ENCODE measurements at regions not wholly inside any gene's neighbourhood (a gene's known extent, or its start where the extent isn't known, plus 50 kb on each side); places are given as distances from the start of the nearest gene placed in this dataset.

DNA sequence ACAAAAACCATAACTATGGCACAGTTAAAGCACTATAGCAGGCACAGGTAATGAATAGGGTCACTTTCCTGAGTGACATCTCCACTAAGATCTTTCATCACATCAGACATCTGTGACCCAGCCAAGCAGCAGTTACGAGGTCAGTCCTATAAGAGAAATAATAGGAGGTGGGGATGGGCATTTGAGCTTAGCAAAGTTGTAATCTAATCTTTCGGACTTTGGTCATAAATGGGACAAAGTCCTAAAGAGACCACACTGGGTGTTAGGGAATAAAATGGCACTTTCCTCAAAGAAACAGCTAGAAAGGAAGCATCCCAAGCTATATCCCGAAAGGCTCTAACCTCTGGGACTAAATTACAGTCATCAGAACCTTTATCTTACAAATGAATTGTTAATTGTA is 432.2 kb downstream of the PIK3R1 start:
- no peak for DNase-seq (ENCODE audit: extremely low read depth in 1 of 2, low read depth in 1 of 2)

DNA sequence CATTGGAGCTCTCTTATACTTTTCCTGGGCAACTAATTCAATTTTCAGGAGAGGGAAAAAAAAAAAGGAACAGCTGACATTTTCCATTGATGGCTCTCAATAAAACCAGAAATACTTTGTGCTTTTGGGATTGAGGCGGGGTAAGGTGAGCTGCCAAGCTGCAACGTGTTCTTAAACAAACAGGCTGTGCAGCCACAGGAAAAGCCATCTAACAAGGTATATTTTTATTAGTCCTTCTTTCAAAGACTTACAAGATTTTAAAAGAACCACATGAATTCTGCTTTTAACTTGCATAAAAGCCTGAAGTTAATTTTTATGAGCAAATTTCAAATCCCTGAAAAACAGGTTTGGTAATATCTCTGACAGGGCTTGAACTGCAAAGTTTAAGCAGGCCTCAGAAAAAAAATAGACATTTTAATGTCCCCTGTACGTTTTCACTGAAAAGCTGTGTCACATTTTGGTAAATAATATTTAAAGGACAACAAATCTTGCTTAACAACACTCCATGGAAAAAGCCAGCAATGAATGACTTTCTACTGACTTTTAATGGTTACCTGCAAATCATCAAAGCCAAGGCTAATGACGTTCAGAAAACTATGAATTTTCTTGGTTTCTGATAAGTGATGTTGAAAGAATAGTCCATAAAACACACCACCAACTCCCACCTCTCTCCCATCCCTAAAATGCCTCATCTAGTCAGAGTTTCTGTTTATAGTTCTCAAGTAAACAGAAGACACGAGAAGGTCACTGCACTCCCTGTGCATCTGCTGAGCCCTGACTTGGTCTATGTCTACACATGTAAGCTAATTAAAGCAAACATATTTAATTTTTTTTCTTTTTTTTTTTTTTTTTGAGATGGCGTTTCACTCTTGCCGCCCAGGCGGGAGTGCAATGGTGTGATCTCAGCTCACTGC is 433.6 kb downstream of the PIK3R1 start:
- no peak for DNase-seq (ENCODE audit: extremely low read depth in 1 of 2, low read depth in 1 of 2)

DNA sequence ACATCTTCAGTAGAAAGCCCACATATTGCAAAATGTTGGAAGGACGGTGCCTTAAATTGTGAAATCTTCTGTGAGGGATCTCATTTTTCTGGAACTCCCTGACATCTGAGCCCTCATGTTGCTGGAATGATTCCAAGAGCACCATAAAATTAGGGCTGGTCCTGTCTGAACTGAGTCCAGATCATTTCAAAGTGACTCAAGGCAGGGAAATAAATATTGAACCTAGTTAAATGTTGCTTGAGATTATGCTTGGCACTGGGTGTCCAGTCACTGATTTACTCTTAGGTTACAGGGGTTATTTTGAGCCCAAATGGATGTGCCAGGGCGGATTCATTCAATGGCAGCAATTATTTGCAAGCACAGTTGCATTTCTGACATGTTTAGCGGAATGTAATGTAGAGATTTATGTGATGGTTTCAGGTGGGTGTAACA is 437.0 kb downstream of the PIK3R1 start:
- no peak for DNase-seq (ENCODE audit: extremely low read depth in 1 of 2, low read depth in 1 of 2)

DNA sequence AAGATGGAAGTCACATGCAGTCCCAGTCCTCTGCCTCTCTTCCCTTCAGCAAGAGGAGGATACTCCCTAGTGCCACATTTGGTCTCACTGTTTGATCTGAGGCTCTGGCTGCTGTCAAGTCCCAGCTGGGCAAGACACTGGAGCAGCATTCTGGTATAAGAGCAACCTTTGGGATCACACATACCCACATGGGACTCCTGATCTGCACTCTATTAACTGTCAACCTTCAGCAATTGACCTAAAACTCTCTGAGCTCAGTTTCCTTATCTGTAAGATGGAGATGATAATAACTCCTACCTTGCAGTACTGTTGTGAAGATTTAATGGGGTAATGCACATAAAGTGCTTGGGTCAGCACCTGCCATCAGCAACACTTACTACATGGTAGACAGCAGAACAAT is 437.9 kb downstream of the PIK3R1 start:
- no peak for DNase-seq (ENCODE audit: extremely low read depth in 1 of 2, low read depth in 1 of 2)

DNA sequence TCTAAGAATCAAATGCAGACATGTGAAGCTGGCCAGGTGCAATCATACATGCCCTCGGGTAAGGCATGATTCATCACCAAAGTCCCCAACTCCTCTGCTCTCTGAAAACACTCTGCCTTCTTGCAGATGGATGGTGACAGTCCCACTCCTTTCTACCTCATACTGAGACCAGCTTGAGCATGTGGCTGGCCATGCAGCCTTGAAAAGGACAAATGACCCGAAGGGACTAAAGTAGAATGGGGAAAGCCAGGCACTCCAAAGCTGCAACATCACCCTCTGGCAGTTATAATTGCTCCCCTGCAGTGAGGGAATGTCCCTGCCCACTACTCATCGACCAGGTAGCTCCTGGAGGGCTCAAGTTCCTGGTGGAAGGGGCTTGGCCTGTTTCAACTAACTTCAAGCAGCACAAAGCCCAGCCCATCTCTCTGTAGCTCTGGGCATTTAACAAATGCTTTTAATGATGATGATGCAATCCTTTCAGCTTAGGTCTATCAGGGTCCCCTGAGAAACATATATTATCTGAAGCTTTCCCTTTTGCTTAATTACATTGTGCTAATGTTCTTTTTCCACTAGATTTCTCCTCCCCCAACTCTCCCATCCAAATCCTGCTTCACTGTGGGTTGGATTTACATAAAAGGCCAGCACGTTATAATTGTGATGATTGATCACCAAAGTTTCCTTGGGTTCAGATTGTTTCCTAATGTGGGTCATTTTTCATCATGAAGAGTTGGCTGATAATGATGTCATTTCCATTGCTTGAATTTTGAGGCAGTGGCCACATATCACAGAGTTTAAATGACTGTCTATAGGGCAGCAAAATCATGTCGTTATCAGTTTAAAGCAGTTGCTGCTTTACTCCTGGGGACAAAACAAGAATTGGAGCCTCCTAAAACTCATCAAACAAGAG is 436.5 kb upstream of the SLC30A5 start:
- DNase-seq (ENCODE audit: extremely low read depth in 1 of 2, low read depth in 1 of 2), result no peak

DNA sequence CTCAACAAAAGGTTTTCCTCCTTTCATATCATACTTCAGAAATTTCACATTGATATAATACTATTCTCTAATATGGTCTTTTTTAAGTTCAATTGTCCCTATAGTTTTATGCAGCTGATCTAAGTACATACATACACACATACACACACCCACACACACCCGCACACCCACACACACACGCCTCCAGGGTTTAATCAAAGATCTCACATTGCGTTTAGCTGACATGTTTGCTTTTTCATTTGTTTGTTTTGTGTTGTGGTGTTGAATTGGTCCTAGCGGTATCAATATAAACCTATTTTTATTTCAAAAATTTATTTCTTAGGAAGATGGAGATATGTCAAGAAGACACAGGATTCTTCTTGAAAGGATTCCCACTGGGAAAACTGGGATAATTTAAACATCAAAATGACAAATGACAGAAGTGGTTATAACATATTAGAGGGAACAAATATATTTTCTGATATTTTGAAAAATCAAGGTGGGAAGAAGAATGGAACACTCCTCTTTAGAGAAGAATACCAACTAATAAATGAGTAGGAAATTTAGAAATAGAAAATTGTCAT is 434.9 kb upstream of the SLC30A5 start:
- DNase-seq (ENCODE audit: extremely low read depth in 1 of 2, low read depth in 1 of 2), result no peak

DNA sequence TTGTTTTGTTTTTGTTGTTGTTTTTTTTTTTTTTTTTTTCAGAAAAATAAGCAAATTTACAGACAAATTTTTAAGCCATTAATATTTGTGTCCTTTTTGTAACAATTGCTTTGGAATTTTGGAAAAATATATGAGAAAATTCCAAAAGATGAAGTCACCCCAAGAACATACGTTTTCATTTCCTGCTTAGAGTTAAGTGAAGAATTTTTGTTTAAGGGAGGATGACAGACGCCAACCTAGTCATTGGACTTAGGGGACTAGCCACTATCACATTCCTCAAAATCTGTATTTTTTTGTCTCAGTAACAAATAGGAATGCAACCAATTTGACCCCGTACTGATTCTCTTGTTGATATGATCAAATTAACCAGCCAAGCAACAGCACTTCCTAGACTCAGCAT is 433.9 kb upstream of the SLC30A5 start:
- no peak for DNase-seq (ENCODE audit: extremely low read depth in 1 of 2, low read depth in 1 of 2)

DNA sequence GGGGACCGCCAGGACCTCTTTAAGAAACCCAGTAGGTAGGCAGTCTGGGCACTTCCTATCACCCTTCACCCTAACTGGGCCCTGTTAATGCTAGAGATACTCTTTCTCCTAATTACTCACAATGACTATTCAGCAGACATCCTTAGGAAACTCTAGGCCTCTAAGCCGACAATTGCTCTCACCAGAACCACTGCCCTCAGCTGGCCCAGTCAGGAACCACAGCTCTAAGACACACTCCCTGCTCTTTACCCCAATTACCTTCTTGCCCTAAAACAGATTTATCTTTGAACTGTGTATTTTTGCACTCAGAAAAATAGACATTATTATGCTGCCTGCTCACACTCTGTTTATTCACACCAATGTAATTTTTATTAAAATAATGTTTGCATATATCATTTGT is 432.6 kb upstream of the SLC30A5 start:
- no peak for DNase-seq (ENCODE audit: extremely low read depth in 1 of 2, low read depth in 1 of 2)

DNA sequence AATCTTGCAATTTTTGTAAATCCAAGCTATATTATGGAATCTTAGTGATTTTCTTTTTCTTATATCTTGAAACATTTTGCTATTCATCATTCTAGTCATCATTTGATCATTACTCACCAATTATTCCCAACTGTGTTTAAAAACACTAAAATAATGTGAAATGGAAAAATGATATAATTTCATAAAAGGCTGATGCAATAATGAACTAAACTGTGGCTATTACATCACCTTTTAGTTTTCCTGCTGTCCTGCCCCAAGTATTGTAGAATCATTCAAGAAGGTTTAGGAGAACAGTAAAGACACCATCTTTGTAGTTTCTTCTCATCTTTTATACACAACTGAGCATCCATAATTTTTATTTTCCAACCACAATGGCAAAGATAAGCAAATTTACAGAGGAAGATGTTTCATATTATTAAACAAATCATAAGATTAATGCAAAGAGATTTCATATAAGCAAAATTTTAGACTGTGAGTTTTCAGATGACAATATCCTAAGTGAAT is 431.0 kb upstream of the SLC30A5 start:
- no peak for DNase-seq (ENCODE audit: extremely low read depth in 1 of 2, low read depth in 1 of 2)

DNA sequence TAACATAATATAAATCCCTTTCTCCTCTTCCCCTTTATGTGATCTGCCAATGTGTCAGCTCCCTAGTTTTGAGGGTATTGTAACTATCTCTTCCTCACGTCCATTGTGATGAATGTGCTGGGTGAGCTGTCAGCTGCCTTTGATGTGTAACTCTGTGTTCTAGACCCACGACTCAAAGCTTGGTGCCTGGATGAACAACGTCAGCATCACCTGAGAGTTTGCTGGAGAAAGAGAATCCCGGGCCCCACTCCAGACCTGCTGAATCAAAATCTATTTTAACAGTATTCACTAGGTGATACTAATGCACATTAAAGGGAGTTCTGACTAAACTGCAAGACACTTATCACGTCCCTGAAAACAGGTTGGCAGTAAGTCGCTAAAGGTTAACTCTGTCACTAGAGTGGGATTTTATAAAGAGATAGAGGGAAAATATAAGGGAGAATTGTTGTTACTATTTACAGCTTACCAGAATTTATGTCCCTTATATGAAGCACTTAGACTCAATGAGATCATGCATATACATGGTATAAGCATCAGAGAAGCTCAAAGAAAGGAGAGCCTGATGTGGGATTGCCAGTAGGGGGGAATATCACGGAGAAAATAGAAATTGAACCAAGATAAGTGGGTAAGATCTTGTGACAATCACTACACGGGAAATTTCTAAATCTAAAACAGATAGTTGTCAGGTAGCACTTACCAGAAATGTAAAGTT is 423.8 kb upstream of the SLC30A5 start:
- no peak for DNase-seq (ENCODE audit: extremely low read depth in 1 of 2, low read depth in 1 of 2)

DNA sequence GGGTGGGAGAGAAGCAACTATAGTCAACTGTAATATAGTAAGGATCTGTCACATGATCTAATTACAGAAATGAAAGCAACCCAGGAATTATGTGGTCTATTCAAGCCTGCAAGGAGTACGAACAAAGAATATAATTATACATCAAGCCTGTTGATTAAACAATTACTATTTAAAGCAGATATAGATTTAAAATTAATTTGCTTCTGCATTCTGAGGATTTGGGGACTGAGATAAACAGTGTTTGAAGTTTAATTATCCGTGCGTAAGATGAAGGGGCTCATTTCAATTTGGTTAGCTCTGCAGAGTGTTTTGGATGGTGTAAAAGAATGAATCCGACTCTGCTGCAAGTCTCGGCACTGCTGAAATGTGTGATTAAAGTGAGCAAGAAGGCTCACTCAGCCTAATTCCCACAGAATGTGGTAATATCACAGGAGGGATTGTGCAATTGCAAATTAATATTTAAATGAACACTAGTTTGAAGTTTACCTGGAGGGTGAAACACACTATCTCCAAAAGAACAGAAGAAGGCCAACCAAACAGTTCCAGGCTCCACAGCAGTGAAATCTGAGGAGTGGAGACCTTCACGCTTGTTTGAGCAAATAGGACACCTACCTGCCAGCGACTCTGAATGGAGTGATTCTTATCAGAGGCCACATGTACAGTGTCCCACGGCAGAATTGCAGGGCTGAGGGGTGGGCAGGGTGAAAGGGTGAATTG is 420.6 kb upstream of the SLC30A5 start:
- no peak for DNase-seq (ENCODE audit: extremely low read depth in 1 of 2, low read depth in 1 of 2)

DNA sequence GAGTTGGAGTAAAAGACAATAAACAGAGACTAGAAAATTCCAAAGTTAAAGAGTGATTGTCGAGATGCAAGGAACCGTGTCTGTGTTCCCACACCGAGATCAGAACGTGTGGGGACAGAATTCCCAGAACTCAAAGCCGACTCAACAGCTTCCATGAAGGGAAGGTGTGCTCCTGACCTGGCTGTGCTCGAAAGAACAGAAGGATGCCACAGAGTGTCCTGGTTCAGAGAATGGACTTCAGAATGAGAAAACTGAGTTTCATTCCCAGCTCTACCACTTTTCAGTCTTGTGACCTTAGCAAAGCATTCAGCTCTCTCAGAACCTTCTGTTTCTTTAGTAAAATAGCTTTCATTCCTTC is 420.0 kb upstream of the SLC30A5 start:
- no peak for DNase-seq (ENCODE audit: extremely low read depth in 1 of 2, low read depth in 1 of 2)

DNA sequence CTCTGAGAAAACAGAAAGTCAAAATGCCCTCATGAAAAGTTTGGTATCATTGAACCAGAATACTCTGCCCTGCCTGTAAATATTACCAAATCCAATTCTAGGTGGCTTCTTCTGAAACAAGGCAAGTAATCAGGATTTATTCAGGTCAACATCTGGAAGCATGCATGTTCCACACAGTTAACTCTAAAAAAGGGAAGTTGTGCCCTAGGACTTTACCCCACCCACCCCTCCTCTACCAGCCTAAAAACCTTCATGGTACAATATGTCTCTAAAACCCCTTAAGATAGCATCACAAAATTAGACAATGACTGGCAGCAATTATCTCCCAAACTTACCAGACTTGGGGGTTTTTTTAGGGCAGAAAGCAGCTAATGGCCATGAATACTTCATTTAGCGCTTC is 414.8 kb upstream of the SLC30A5 start:
- DNase-seq (ENCODE audit: extremely low read depth in 1 of 2, low read depth in 1 of 2), result no peak

DNA sequence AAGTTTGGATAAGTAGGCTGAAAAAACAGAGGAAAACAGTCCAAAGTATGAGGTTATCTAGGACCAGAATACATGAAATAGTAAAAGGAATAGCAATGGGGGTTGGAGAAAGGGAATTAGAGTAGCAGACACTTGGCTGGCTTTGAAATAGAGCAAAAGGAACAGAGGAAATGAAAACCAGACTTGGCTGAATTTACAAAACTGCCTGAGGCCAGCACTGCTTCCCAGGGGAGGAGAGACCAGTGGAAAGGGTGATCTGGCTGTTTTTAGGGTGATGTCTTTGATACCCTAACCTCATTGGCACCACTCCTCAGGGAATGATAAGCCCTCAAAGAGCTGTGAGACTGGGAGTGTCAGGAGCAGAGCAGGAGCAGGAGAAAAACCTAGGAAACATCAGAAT is 413.4 kb upstream of the SLC30A5 start:
- DNase-seq (ENCODE audit: extremely low read depth in 1 of 2, low read depth in 1 of 2), result no peak

DNA sequence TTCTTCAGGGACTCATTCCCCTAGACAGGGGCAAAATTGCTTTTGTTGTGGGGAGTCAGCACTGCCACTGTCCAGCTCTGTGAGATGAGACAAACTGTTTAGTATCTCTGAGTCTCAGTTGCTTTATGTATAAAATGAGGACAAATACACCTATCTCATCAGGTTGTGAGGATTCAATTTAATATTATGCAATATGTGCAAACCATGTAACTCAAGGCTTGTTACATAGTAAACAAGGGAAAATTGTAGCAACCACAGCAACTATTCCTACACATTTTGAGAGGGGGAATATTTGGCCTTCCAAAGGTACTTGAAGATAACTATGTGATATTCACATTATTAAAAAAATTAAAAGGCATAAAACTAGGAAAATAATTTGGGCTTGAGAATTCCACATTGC is 411.9 kb upstream of the SLC30A5 start:
- DNase-seq (ENCODE audit: extremely low read depth in 1 of 2, low read depth in 1 of 2), result no peak

DNA sequence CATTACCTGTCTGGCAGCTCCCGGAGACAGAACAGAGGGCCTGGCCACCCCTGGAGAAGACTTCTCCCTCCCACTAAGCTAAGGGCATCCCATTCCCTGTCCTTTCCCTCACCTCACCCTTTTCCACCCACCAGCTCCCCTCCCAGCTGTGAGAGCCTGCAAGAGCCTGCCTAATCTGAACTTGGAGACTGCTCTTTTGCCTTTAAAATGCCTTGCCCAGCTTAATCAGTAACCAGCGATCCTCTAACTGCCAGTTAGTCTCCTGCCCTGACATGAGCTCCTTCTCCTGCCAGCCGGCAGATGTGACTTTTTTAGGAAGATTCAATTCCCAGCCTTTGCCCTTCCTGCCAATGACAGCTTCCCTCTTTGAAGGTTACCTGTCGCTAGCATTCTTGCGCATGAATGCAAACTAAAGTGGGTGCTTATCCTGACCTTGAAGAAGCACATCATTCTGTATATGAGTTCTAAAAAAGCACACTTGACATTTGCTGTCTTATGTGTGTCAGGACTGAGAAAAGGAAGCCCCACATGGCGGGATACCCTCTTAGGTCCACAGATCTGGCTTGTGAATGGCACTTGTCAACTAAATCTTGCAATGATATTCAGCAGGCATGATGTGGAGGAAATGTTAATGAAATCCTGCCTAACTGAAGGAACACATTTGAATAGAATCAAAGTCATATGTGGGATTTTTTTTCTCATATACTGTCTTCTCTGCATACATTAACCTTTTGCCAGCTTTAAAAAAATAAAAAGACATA is 411.2 kb upstream of the SLC30A5 start:
- no peak for DNase-seq (ENCODE audit: extremely low read depth in 1 of 2, low read depth in 1 of 2)

DNA sequence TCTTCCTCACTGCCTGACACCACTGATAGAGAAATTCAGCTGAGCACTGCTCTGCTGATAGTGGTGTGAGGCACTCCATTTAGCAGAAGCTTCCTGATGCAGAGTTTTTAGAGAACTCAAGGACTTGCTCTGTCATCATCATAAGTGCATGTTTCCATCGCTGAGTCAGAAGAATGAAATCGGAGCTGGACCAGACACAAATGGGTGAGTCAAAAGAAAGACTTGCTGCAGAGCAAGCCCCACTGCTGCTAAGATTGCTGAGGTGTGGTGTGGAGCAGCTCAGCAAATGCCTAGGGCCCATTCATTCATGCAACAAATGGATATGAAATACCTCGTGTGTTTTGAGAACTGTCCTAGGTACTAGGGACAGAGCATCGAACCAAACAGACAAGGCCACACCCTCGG is 410.2 kb upstream of the SLC30A5 start:
- no peak for DNase-seq (ENCODE audit: extremely low read depth in 1 of 2, low read depth in 1 of 2)

DNA sequence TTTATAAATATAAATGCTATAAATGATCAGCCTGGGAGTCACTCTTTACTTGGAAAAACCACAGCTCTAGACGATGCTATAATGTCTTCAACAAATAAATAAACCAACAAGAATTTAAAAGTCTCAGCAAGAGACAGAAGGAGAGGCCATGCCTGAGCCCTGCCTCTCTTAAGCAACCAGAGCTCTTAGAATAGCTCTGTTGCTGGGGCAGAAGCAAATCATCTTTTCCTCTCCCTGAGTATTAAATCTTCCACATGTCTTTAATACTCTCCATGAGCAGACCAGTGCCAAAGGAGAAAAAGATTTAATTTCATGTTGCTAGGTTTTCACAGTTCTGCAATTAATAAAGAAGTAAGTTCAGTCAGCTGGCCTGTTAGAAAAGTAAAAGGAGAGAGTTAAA is 408.0 kb upstream of the SLC30A5 start:
- DNase-seq (ENCODE audit: extremely low read depth in 1 of 2, low read depth in 1 of 2), result no peak

DNA sequence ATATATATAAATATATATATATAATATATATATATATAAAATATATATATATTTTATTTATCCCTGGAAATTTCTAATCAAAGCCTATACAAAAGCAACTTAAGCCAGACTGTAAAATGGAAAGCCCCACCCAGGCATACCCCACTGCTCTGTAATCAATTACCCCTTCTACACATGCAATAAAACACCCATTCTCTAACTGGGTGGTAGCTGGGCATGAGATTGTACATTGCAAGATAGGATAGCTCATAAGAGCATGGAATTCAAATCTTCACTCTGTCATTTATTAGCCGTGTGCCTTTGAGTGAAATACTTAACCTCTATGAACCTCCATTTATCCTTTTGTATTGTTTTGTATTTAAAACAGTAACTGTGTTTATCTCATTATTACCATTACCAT is 405.3 kb upstream of the SLC30A5 start:
- no peak for DNase-seq (ENCODE audit: extremely low read depth in 1 of 2, low read depth in 1 of 2)
